ENCODE measurements at regions not wholly inside any gene's neighbourhood (a gene's known extent, or its start where the extent isn't known, plus 50 kb on each side); places are given as distances from the start of the nearest gene placed in this dataset.

GRCh38 chr1:234665975-234666605 is 56.1 kb upstream of the IRF2BP2 start:
- no peak for DNase-seq (ENCODE audit: low read depth)
- H3K4me3 ChIP-seq (ENCODE audit: low read length), result no peak overlapping the region
- no peak for TF ChIP-seq CTCF (conservative IDR thresholded peaks at IDR 0.05; ENCODE audit: low read length)

GRCh38 chr1:234662148-234662547 is 52.2 kb upstream of the IRF2BP2 start:
- H3K4me3 ChIP-seq (ENCODE audit: low read length), result no peak overlapping the region
- no peak for DNase-seq (ENCODE audit: low read depth)
- TF ChIP-seq CTCF (conservative IDR thresholded peaks at IDR 0.05; ENCODE audit: low read length), result no peak

GRCh38 chr1:234661317-234661928 is 51.4 kb upstream of the IRF2BP2 start:
- TF ChIP-seq CTCF (conservative IDR thresholded peaks at IDR 0.05; ENCODE audit: low read length), result no peak
- no peak overlapping the region for H3K4me3 ChIP-seq (ENCODE audit: low read length)
- DNase-seq (ENCODE audit: low read depth), result no peak

- DNase-seq (ENCODE audit: low read depth), result no peak
- no peak overlapping the region for H3K4me3 ChIP-seq (ENCODE audit: low read length)
- TF ChIP-seq CTCF (conservative IDR thresholded peaks at IDR 0.05; ENCODE audit: low read length), result no peak
Observed at GRCh38 chr1:234660536-234661316, 50.7 kb upstream of the IRF2BP2 start.
